A204.1 (cell line): ENCODE measurements at regions not wholly inside any gene's neighbourhood (a gene's known extent, or its start where the extent isn't known, plus 50 kb on each side); places are given as distances from the start of the nearest gene placed in this dataset.

Experiments
- FAIRE-seq: peaks from 2 replicates; lab custom pipeline; 2012; peaks lifted over from hg19 to GRCh38; lab: Jason Lieb, UNC

- FAIRE-seq: no peak
Measured at GRCh38 chr2:71891155-71891554, 256.5 kb downstream of the CYP26B1 start.

- no peak for FAIRE-seq
Measured at GRCh38 chr2:71889759-71890684, 257.6 kb downstream of the CYP26B1 start.

GRCh38 chr2:71888751-71889445 lies 258.8 kb downstream of the CYP26B1 start:
- no peak for FAIRE-seq

GRCh38 chr2:71887196-71887595 lies 260.5 kb downstream of the CYP26B1 start:
- no peak for FAIRE-seq

- FAIRE-seq: no peak
Measured at GRCh38 chr2:71886241-71886640, 261.4 kb downstream of the CYP26B1 start.

GRCh38 chr2:71884303-71885042 lies 263.2 kb downstream of the CYP26B1 start:
- FAIRE-seq: no peak

GRCh38 chr2:71882949-71883472 lies 264.7 kb downstream of the CYP26B1 start:
- no peak for FAIRE-seq

GRCh38 chr2:71882236-71882946 lies 265.3 kb downstream of the CYP26B1 start:
- no peak for FAIRE-seq

GRCh38 chr2:71880846-71881610 lies 266.6 kb downstream of the CYP26B1 start:
- no peak for FAIRE-seq

GRCh38 chr2:71880287-71880686 lies 267.4 kb downstream of the CYP26B1 start:
- FAIRE-seq: no peak

GRCh38 chr2:71879509-71880184 lies 268.0 kb downstream of the CYP26B1 start:
- FAIRE-seq: no peak

GRCh38 chr2:71878626-71879508 lies 268.8 kb downstream of the CYP26B1 start:
- FAIRE-seq: no peak

- no peak for FAIRE-seq
Measured at GRCh38 chr2:71877636-71878035, 270.0 kb downstream of the CYP26B1 start.

- no peak for FAIRE-seq
Measured at GRCh38 chr2:71876542-71877451, 270.9 kb downstream of the CYP26B1 start.

GRCh38 chr2:71872466-71873051 lies 275.1 kb downstream of the CYP26B1 start:
- FAIRE-seq: no peak

- no peak for FAIRE-seq
Measured at GRCh38 chr2:71865391-71865965, 282.2 kb downstream of the CYP26B1 start.

GRCh38 chr2:71864085-71864484 lies 283.6 kb downstream of the CYP26B1 start:
- FAIRE-seq: no peak

GRCh38 chr2:71863396-71863795 lies 284.3 kb downstream of the CYP26B1 start:
- FAIRE-seq: no peak
